SK-N-SH (cell line): ENCODE measurements at regions not wholly inside any gene's neighbourhood (a gene's known extent, or its start where the extent isn't known, plus 50 kb on each side); places are given as distances from the start of the nearest gene placed in this dataset.

ENCODE experiments used
- ELF1 ChIP-seq: IDR thresholded peaks from 2 replicates; pipeline ENCODE4 v1.4.0; 2012
- RAD21 ChIP-seq: IDR thresholded peaks from 2 replicates; pipeline ENCODE4 v1.6.1; 2012; ENCODE audit warnings: mild to moderate bottlenecking, low read length
- SIN3A ChIP-seq: IDR thresholded peaks from 2 replicates; pipeline ENCODE4 v1.6.1; 2012; ENCODE audit warnings: low read depth, mild to moderate bottlenecking, low read length, moderate library complexity, borderline replicate concordance
- TCF12 ChIP-seq: IDR thresholded peaks from 2 replicates; pipeline ENCODE4 v1.4.0; 2012
- TF ChIP-seq, protein P1 (sequence below): IDR thresholded peaks from 2 replicates; pipeline ENCODE4 v1.4.0; 2012; ENCODE audit warnings: low read depth, borderline replicate concordance
- TF ChIP-seq, protein P2 (sequence below): IDR thresholded peaks from 2 replicates; pipeline ENCODE4; 2012
- TF ChIP-seq, protein P3 (sequence below): fragments of 150-350 bp; IDR thresholded peaks from 2 replicates; pipeline ENCODE4 v1.6.1; 2016; ENCODE audit warnings: mild to moderate bottlenecking, low read depth, low read length
- TF ChIP-seq, protein P4 (sequence below): fragments of 150-350 bp; IDR thresholded peaks from 2 replicates; pipeline ENCODE4 v1.6.1; 2017; ENCODE audit warnings: antibody characterized with exemption, low read length, low read depth, borderline replicate concordance
- TF ChIP-seq, protein P5 (sequence below): IDR thresholded peaks from 2 replicates; pipeline ENCODE4 v1.4.0; 2012; ENCODE audit warnings: low read depth, borderline replicate concordance
- TF ChIP-seq, protein P6 (sequence below): IDR thresholded peaks from 2 replicates; pipeline ENCODE4 v1.6.1; 2012; ENCODE audit warnings: mild to moderate bottlenecking, low read depth, low read length, moderate library complexity
- TF ChIP-seq, protein P7 (sequence below): IDR thresholded peaks from 2 replicates; pipeline ENCODE4 v1.4.0; 2012; ENCODE audit warnings: low read depth

DNA sequence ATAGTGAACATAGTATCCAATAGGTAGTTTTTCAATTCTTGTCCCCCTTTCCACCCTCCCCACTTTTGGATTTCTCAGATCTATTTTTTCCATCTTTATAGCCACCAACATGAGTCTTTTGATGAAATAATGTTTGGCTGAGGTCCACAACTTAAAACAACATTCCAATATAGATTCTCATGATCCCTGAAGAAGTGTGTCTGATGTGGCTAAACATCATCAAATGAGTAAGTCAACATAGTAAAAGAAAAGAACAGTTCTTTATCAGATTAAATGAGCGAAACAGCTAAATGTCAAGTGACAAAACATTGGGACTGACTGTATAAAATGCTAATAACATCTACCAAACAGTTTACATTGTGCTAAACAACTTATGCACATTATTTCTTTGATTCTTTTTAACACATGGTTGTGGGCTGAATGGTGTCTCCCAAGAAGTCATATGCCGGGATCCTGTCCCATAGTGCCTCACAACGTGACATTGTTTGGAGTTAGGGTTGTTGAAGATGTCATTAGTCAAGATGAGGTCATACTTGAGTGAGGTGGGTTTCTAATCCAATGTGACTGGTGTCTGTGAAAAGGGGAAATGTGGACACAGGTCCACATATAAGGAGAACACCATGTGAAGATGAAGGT is 453.6 kb downstream of the LTN1 start (continued):
- no peak for TF ChIP-seq ELF1
- TF ChIP-seq, protein P1, sequence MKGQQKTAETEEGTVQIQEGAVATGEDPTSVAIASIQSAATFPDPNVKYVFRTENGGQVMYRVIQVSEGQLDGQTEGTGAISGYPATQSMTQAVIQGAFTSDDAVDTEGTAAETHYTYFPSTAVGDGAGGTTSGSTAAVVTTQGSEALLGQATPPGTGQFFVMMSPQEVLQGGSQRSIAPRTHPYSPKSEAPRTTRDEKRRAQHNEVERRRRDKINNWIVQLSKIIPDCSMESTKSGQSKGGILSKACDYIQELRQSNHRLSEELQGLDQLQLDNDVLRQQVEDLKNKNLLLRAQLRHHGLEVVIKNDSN = no peak
- TF ChIP-seq, protein P2, sequence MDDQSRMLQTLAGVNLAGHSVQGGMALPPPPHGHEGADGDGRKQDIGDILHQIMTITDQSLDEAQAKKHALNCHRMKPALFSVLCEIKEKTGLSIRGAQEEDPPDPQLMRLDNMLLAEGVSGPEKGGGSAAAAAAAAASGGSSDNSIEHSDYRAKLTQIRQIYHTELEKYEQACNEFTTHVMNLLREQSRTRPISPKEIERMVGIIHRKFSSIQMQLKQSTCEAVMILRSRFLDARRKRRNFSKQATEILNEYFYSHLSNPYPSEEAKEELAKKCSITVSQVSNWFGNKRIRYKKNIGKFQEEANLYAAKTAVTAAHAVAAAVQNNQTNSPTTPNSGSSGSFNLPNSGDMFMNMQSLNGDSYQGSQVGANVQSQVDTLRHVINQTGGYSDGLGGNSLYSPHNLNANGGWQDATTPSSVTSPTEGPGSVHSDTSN = peak; percentile 75
- peak; percentile 82 for TF ChIP-seq TCF12
- TF ChIP-seq SIN3A = no peak
- TF ChIP-seq, protein P3, sequence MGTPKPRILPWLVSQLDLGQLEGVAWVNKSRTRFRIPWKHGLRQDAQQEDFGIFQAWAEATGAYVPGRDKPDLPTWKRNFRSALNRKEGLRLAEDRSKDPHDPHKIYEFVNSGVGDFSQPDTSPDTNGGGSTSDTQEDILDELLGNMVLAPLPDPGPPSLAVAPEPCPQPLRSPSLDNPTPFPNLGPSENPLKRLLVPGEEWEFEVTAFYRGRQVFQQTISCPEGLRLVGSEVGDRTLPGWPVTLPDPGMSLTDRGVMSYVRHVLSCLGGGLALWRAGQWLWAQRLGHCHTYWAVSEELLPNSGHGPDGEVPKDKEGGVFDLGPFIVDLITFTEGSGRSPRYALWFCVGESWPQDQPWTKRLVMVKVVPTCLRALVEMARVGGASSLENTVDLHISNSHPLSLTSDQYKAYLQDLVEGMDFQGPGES = no peak
- TF ChIP-seq, protein P4, sequence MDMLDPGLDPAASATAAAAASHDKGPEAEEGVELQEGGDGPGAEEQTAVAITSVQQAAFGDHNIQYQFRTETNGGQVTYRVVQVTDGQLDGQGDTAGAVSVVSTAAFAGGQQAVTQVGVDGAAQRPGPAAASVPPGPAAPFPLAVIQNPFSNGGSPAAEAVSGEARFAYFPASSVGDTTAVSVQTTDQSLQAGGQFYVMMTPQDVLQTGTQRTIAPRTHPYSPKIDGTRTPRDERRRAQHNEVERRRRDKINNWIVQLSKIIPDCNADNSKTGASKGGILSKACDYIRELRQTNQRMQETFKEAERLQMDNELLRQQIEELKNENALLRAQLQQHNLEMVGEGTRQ = no peak
- TF ChIP-seq RAD21 = no peak
- TF ChIP-seq, protein P5, sequence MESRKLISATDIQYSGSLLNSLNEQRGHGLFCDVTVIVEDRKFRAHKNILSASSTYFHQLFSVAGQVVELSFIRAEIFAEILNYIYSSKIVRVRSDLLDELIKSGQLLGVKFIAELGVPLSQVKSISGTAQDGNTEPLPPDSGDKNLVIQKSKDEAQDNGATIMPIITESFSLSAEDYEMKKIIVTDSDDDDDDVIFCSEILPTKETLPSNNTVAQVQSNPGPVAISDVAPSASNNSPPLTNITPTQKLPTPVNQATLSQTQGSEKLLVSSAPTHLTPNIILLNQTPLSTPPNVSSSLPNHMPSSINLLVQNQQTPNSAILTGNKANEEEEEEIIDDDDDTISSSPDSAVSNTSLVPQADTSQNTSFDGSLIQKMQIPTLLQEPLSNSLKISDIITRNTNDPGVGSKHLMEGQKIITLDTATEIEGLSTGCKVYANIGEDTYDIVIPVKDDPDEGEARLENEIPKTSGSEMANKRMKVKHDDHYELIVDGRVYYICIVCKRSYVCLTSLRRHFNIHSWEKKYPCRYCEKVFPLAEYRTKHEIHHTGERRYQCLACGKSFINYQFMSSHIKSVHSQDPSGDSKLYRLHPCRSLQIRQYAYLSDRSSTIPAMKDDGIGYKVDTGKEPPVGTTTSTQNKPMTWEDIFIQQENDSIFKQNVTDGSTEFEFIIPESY = no peak
- TF ChIP-seq, protein P6, sequence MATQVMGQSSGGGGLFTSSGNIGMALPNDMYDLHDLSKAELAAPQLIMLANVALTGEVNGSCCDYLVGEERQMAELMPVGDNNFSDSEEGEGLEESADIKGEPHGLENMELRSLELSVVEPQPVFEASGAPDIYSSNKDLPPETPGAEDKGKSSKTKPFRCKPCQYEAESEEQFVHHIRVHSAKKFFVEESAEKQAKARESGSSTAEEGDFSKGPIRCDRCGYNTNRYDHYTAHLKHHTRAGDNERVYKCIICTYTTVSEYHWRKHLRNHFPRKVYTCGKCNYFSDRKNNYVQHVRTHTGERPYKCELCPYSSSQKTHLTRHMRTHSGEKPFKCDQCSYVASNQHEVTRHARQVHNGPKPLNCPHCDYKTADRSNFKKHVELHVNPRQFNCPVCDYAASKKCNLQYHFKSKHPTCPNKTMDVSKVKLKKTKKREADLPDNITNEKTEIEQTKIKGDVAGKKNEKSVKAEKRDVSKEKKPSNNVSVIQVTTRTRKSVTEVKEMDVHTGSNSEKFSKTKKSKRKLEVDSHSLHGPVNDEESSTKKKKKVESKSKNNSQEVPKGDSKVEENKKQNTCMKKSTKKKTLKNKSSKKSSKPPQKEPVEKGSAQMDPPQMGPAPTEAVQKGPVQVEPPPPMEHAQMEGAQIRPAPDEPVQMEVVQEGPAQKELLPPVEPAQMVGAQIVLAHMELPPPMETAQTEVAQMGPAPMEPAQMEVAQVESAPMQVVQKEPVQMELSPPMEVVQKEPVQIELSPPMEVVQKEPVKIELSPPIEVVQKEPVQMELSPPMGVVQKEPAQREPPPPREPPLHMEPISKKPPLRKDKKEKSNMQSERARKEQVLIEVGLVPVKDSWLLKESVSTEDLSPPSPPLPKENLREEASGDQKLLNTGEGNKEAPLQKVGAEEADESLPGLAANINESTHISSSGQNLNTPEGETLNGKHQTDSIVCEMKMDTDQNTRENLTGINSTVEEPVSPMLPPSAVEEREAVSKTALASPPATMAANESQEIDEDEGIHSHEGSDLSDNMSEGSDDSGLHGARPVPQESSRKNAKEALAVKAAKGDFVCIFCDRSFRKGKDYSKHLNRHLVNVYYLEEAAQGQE = no peak
- TF ChIP-seq, protein P7, sequence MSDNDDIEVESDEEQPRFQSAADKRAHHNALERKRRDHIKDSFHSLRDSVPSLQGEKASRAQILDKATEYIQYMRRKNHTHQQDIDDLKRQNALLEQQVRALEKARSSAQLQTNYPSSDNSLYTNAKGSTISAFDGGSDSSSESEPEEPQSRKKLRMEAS = 0 out of 2 replicates have a peak, but pooled peaks have one; percentile 41
